ENCODE measurements at regions not wholly inside any gene's neighbourhood (a gene's known extent, or its start where the extent isn't known, plus 50 kb on each side); places are given as distances from the start of the nearest gene placed in this dataset.

- TF ChIP-seq, protein P1, sequence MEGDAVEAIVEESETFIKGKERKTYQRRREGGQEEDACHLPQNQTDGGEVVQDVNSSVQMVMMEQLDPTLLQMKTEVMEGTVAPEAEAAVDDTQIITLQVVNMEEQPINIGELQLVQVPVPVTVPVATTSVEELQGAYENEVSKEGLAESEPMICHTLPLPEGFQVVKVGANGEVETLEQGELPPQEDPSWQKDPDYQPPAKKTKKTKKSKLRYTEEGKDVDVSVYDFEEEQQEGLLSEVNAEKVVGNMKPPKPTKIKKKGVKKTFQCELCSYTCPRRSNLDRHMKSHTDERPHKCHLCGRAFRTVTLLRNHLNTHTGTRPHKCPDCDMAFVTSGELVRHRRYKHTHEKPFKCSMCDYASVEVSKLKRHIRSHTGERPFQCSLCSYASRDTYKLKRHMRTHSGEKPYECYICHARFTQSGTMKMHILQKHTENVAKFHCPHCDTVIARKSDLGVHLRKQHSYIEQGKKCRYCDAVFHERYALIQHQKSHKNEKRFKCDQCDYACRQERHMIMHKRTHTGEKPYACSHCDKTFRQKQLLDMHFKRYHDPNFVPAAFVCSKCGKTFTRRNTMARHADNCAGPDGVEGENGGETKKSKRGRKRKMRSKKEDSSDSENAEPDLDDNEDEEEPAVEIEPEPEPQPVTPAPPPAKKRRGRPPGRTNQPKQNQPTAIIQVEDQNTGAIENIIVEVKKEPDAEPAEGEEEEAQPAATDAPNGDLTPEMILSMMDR (IDR thresholded peaks at IDR 0.05) = no peak
- TF ChIP-seq POLR2A (IDR thresholded peaks at IDR 0.05) = no peak
Observed at GRCh38 chr16:7160093-7160492, 172.6 kb upstream of the RBFOX1 start.

All from heart left ventricle (tissue), 13 donors.